SK-N-SH treated with all-trans-retinoic acid at 6 μM for 48 hours (cell line): ENCODE measurements at regions not wholly inside any gene's neighbourhood (a gene's known extent, or its start where the extent isn't known, plus 50 kb on each side); places are given as distances from the start of the nearest gene placed in this dataset.

ENCODE experiments used
- CREB5 ChIP-seq: fragments of 250-450 bp; sonication (Bioruptor Pico); IDR thresholded peaks from 2 replicates; pipeline ENCODE4 v1.5.1; 2020; ENCODE audit warnings: low read depth, mild to moderate bottlenecking, moderate library complexity
- CSDC2 ChIP-seq: fragments of 250-450 bp; sonication (Bioruptor Pico); IDR thresholded peaks from 2 replicates; pipeline ENCODE4 v1.5.0; 2020; ENCODE audit warnings: mild to moderate bottlenecking, moderate library complexity
- CSRNP3 ChIP-seq: fragments of 250-450 bp; sonication (Bioruptor Pico); IDR thresholded peaks from 2 replicates; pipeline ENCODE4 v1.5.1; 2021; ENCODE audit warnings: mild to moderate bottlenecking, moderate library complexity
- GLIS3 ChIP-seq: fragments of 250-450 bp; sonication (Bioruptor Pico); IDR thresholded peaks from 2 replicates; pipeline ENCODE4 v1.5.0; 2020; ENCODE audit warnings: mild to moderate bottlenecking, moderate library complexity
- ISL1 ChIP-seq: fragments of 250-450 bp; sonication (Bioruptor Pico); IDR thresholded peaks from 2 replicates; pipeline ENCODE4 v2.1.2; 2022; ENCODE audit warnings: mild to moderate bottlenecking, moderate library complexity
- OSR1 ChIP-seq: fragments of 250-450 bp; sonication (Bioruptor Pico); IDR thresholded peaks from 2 replicates; pipeline ENCODE4 v1.8.0; 2022; ENCODE audit warnings: moderate library complexity, mild to moderate bottlenecking, inconsistent platforms
- TOX ChIP-seq: fragments of 250-450 bp; sonication (Bioruptor Pico); IDR thresholded peaks from 2 replicates; pipeline ENCODE4 v1.8.0; 2021; ENCODE audit warnings: mild to moderate bottlenecking, moderate library complexity, borderline replicate concordance
- TSHZ2 ChIP-seq: fragments of 250-450 bp; sonication (Bioruptor Pico); IDR thresholded peaks from 2 replicates; pipeline ENCODE4 v1.5.0; 2020; ENCODE audit warnings: mild to moderate bottlenecking, moderate library complexity
- ZC3H10 ChIP-seq: fragments of 250-450 bp; sonication (Bioruptor Pico); IDR thresholded peaks from 2 replicates; pipeline ENCODE4 v1.5.1; 2021; ENCODE audit warnings: mild to moderate bottlenecking, moderate library complexity
- ZFP3 ChIP-seq: fragments of 250-450 bp; sonication (Bioruptor Pico); IDR thresholded peaks from 2 replicates; pipeline ENCODE4 v1.5.0; 2020; ENCODE audit warnings: mild to moderate bottlenecking, moderate library complexity
- ZFP30 ChIP-seq: fragments of 450-650 bp; formaldehyde crosslinking; IDR thresholded peaks from 2 replicates; pipeline ENCODE4 v1.5.0; 2022; ENCODE audit warnings: mild to moderate bottlenecking, moderate library complexity
- ZNF565 ChIP-seq: fragments of 450-650 bp; formaldehyde crosslinking; conservative IDR thresholded peaks from 2 replicates; pipeline ENCODE4 v1.5.0; 2020; ENCODE audit warnings: low read depth, mild to moderate bottlenecking, moderate library complexity
- TF ChIP-seq, protein P1 (sequence below): fragments of 250-450 bp; sonication (Bioruptor Pico); IDR thresholded peaks from 2 replicates; pipeline ENCODE4 v1.8.0; 2020; ENCODE audit warnings: mild to moderate bottlenecking, moderate library complexity, borderline replicate concordance

GRCh38 chr4:100895556-100896197 lies 377.9 kb upstream of the EMCN start:
- TF ChIP-seq, protein P1, sequence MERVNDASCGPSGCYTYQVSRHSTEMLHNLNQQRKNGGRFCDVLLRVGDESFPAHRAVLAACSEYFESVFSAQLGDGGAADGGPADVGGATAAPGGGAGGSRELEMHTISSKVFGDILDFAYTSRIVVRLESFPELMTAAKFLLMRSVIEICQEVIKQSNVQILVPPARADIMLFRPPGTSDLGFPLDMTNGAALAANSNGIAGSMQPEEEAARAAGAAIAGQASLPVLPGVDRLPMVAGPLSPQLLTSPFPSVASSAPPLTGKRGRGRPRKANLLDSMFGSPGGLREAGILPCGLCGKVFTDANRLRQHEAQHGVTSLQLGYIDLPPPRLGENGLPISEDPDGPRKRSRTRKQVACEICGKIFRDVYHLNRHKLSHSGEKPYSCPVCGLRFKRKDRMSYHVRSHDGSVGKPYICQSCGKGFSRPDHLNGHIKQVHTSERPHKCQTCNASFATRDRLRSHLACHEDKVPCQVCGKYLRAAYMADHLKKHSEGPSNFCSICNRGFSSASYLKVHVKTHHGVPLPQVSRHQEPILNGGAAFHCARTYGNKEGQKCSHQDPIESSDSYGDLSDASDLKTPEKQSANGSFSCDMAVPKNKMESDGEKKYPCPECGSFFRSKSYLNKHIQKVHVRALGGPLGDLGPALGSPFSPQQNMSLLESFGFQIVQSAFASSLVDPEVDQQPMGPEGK (CRISPR knock-in tag), result no peak
- TF ChIP-seq ZNF565 (CRISPR knock-in tag), result no peak
- no peak for TF ChIP-seq OSR1 (CRISPR knock-in tag)
- no peak for TF ChIP-seq ZFP3 (CRISPR knock-in tag)
- no peak for TF ChIP-seq ISL1
- no peak for TF ChIP-seq TSHZ2 (CRISPR knock-in tag)
- TF ChIP-seq ZFP30, result no peak
- TF ChIP-seq CREB5 (CRISPR knock-in tag), result no peak
- TF ChIP-seq ZC3H10 (CRISPR knock-in tag), result no peak
- no peak for TF ChIP-seq TOX (CRISPR knock-in tag)
- TF ChIP-seq CSRNP3 (CRISPR knock-in tag), result no peak
- no peak for TF ChIP-seq CSDC2 (CRISPR knock-in tag)
- TF ChIP-seq GLIS3 (CRISPR knock-in tag), result no peak
